ENCODE measurements at regions not wholly inside any gene's neighbourhood (a gene's known extent, or its start where the extent isn't known, plus 50 kb on each side); places are given as distances from the start of the nearest gene placed in this dataset.

DNA sequence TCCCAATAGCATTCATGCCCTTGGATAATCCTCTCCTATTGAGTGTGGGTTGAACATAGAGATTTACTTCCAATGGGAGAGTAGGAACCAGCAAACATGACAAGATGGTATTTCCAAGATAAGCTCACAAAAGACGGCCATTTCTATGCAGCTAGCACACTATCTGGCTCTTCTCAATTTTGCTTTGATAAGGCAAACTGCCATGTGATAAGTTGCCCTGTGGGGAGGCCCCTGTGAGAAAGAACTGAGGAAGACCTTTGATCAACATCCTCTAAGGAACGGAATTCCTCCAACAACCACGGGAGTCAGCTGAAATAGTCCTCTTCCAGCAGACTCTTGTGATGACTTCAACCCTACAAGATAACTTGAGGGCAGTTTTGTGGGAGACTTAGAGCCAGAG lies 211.9 kb upstream of the TRPM3 start:
- H3K4me3 ChIP-seq (ENCODE audit: low read length): no peak overlapping the region
- DNase-seq (ENCODE audit: low read depth): no peak
- TF ChIP-seq, protein P1, sequence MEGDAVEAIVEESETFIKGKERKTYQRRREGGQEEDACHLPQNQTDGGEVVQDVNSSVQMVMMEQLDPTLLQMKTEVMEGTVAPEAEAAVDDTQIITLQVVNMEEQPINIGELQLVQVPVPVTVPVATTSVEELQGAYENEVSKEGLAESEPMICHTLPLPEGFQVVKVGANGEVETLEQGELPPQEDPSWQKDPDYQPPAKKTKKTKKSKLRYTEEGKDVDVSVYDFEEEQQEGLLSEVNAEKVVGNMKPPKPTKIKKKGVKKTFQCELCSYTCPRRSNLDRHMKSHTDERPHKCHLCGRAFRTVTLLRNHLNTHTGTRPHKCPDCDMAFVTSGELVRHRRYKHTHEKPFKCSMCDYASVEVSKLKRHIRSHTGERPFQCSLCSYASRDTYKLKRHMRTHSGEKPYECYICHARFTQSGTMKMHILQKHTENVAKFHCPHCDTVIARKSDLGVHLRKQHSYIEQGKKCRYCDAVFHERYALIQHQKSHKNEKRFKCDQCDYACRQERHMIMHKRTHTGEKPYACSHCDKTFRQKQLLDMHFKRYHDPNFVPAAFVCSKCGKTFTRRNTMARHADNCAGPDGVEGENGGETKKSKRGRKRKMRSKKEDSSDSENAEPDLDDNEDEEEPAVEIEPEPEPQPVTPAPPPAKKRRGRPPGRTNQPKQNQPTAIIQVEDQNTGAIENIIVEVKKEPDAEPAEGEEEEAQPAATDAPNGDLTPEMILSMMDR (IDR thresholded peaks at IDR 0.05; ENCODE audit: insufficient read depth, low read depth, low read length, missing control alignments): no peak

DNA sequence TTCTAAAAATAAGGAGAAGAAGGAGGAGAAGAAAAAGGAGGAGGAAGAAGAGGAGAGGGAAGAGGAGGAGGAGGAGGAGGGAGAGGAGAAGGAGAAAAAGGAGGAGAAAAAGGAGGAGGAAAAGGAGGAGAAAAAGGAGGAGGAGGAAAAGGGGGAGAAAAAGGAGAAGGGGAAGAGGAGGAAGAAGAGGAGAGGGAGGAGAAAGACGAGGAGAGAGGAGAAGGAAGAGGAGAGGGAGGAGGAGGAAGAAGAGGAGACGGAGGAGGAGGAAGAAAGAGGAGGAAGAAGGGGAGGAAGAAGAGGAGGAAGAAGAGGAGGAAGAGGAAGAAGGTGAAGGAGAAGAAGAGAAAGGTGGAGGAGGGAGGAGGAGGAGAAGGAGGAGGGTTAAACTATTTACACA lies 210.2 kb upstream of the TRPM3 start:
- DNase-seq (ENCODE audit: low read depth): no peak
- no peak overlapping the region for H3K4me3 ChIP-seq (ENCODE audit: low read length)
- TF ChIP-seq, protein P1 (IDR thresholded peaks at IDR 0.05; ENCODE audit: insufficient read depth, low read depth, low read length, missing control alignments): no peak

GRCh38 chr9:71329873-71330272 lies 208.5 kb upstream of the TRPM3 start:
- TF ChIP-seq, protein P1 (IDR thresholded peaks at IDR 0.05; ENCODE audit: insufficient read depth, low read depth, low read length, missing control alignments): no peak

GRCh38 chr9:71326360-71326759 lies 204.9 kb upstream of the TRPM3 start:
- no peak overlapping the region for H3K4me3 ChIP-seq (ENCODE audit: low read length)
- TF ChIP-seq, protein P1 (IDR thresholded peaks at IDR 0.05; ENCODE audit: insufficient read depth, low read depth, low read length, missing control alignments): no peak
- DNase-seq (ENCODE audit: low read depth): peak; percentile 69

More at GRCh38 chr9:71329873-71330272, 208.5 kb upstream of the TRPM3 start:
- no peak overlapping the region for H3K4me3 ChIP-seq (ENCODE audit: low read length)
- no peak for DNase-seq (ENCODE audit: low read depth)

DNA sequence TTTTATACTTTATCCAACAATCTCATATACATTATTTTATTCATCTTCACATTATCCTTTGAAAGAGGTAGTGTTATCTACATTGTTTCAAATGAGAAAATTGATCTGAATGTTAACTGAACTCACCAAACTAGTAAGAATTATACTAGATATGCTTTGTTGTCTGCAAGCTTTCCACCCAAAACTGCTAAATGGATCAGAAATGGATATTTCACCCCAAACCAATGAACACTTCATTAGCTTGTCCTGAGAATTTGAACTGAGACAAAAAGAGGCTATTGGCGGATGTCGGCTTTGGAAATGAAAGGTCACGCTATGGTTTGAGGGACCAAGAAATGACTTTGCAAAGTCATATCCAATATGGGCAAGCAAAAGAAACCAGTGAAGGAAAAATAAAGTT lies 201.9 kb upstream of the TRPM3 start:
- no peak overlapping the region for H3K4me3 ChIP-seq (ENCODE audit: low read length)
- no peak for DNase-seq (ENCODE audit: low read depth)
- TF ChIP-seq, protein P1 (IDR thresholded peaks at IDR 0.05; ENCODE audit: insufficient read depth, low read depth, low read length, missing control alignments): no peak

DNA sequence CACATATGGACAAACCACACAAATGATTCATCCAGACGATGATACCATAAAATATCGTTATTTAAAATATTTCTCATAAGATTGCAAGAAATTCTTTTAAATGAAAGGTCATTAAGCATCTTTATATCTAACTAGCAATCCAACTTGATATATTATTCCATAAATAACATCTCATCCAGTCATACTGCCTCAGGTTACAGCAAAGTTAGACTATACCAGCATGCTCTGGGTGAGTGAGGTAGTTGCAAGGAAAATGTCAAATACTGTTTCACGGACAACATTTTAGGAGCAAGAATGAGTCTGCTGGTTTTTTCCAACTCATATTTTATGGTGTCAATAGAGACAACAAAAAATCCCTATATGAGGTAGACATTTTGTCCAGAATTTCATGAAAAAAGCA lies 200.9 kb upstream of the TRPM3 start:
- TF ChIP-seq, protein P1 (IDR thresholded peaks at IDR 0.05; ENCODE audit: insufficient read depth, low read depth, low read length, missing control alignments): no peak
- DNase-seq (ENCODE audit: low read depth): no peak
- H3K4me3 ChIP-seq (ENCODE audit: low read length): no peak overlapping the region

DNA sequence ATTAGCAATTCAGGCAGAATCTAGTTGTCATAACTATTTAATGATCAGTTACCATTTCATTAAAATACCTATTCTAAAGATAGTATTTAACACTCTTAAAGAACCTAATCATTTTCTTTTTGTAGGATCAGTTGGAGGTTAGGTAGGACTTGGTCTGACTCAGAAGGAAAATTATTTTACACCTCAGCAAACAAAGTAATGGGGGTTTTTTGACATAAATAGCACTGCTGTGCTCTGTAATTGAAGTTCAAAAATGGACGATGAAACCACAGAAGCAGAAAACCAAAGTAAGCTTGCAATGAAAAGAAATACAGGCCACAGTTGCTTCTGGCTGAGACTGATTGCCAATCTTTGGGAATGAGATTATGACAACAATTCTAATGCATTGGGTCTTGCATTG lies 187.0 kb upstream of the TRPM3 start:
- TF ChIP-seq, protein P1 (IDR thresholded peaks at IDR 0.05; ENCODE audit: insufficient read depth, low read depth, low read length, missing control alignments): no peak
- no peak overlapping the region for H3K4me3 ChIP-seq (ENCODE audit: low read length)
- DNase-seq (ENCODE audit: low read depth): no peak

Measured in epithelial cell of esophagus (primary cell).